ENCODE measurements at regions not wholly inside any gene's neighbourhood (a gene's known extent, or its start where the extent isn't known, plus 50 kb on each side); places are given as distances from the start of the nearest gene placed in this dataset.

DNA sequence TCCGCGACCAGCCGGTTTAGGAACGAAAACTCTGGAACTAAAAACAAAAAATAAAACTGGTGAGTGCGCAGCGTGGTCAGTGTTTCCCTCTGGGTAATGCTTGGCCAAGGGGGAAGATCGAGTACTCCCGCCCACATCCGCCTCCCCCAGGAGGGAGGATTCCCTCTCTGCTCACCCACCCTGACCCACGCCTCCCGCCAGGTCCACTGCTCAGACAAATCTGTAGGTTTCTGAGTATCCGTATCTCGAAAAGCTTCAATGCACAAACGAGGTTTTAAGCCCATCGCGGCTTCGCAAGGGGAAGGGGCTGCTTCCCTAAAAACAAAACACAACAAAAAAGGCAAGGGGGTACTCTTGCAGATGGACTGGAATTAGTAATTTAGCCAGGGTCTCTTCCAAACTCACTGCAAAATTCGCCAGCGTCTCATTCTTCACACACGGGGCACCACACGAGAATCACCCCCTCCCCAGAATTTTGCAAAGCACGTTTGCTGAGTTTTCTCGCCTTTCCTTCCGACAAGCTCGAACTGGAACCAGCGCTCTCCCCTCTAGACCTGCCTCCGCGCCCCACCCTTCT, 75.2 kb downstream of the INSIG1 start:
- intact Hi-C loops (cut with micrococcal nuclease; ENCODE audit: unreplicated experiment) (no loop called here), in situ Hi-C loops (cut with MboI) (no loop called here)
- SMC1A ChIA-PET (ENCODE audit: uncharacterized antibody, unreplicated experiment): no interaction called here
- FAIRE-seq: no peak
- CTCF ChIA-PET: interaction anchor here (0.7 to 3.9 kb wide), 2 partner anchors 197 to 445 kb away, joined by 4 to 10 read pairs; no protein-coding TSS in a partner anchor
- peak; percentile 37 for ATAC-seq
- DNase-seq (ENCODE audit: low read depth, low spot score): no peak
- Histone ChIP-seq H3K79me2 (ENCODE audit: control insufficient read depth, insufficient read depth, low read length) (no peaks in the 10 kb centered on the region), H3K9ac (ENCODE audit: control insufficient read depth, insufficient read depth, low read length) (no peak overlapping the region), H3K4me1 (ENCODE audit: control insufficient read depth, insufficient read depth, low read length) (peaks cover 4% of the 10 kb centered on the region), H4K20me1 (ENCODE audit: control insufficient read depth, insufficient read depth) (no peaks in the 10 kb centered on the region), H3K4me2 (ENCODE audit: control insufficient read depth, insufficient read depth) (peak overlapping the region; percentile 35), H3K27ac (ENCODE audit: control insufficient read depth, insufficient read depth) (no peak overlapping the region), H2AFZ (ENCODE audit: control insufficient read depth, low read depth, low read length) (no peak overlapping the region), H3K9me3 (replicated peaks; ENCODE audit: control insufficient read depth, insufficient read depth, low read length) (no peaks in the 10 kb centered on the region; the same call in 2 of the 3 replicates), H3K4me3 (peak overlapping the region; percentile 36; the same call in 1 of the 2 replicates), H3K36me3 (ENCODE audit: control insufficient read depth in 2 of 2, insufficient read depth in 2 of 2, low read length in 1 of 2) (no peaks in the 10 kb centered on the region), H3K27me3 (replicated peaks in 1 of 2; ENCODE audit: control insufficient read depth in 2 of 2, insufficient read depth in 2 of 2, low read length in 1 of 2) (peaks cover 13 to 50% of the 10 kb centered on the region in 2 experiments)
- no TSS peak for BruUV-seq (replicated peaks)
- RAD21 ChIA-PET (ENCODE audit: unreplicated experiment): no interaction called here
- no peak for TF ChIP-seq IRF4 (IDR thresholded peaks at IDR 0.05; ENCODE audit: low read depth, low read length)
- no peak for TF ChIP-seq CBX5 (IDR thresholded peaks at IDR 0.05; ENCODE audit: low read depth)
- TF ChIP-seq, protein P1, sequence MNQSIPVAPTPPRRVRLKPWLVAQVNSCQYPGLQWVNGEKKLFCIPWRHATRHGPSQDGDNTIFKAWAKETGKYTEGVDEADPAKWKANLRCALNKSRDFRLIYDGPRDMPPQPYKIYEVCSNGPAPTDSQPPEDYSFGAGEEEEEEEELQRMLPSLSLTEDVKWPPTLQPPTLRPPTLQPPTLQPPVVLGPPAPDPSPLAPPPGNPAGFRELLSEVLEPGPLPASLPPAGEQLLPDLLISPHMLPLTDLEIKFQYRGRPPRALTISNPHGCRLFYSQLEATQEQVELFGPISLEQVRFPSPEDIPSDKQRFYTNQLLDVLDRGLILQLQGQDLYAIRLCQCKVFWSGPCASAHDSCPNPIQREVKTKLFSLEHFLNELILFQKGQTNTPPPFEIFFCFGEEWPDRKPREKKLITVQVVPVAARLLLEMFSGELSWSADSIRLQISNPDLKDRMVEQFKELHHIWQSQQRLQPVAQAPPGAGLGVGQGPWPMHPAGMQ (IDR thresholded peaks at IDR 0.05; ENCODE audit: borderline replicate concordance): no peak
- TF ChIP-seq FOS (IDR thresholded peaks at IDR 0.05; ENCODE audit: borderline replicate concordance, extremely low read depth, insufficient read length): no peak
- no peak for TF ChIP-seq FOXK2 (IDR thresholded peaks at IDR 0.05)
- no peak for TF ChIP-seq CBFB (IDR thresholded peaks at IDR 0.05; ENCODE audit: low read depth)
- TF ChIP-seq, protein P2, sequence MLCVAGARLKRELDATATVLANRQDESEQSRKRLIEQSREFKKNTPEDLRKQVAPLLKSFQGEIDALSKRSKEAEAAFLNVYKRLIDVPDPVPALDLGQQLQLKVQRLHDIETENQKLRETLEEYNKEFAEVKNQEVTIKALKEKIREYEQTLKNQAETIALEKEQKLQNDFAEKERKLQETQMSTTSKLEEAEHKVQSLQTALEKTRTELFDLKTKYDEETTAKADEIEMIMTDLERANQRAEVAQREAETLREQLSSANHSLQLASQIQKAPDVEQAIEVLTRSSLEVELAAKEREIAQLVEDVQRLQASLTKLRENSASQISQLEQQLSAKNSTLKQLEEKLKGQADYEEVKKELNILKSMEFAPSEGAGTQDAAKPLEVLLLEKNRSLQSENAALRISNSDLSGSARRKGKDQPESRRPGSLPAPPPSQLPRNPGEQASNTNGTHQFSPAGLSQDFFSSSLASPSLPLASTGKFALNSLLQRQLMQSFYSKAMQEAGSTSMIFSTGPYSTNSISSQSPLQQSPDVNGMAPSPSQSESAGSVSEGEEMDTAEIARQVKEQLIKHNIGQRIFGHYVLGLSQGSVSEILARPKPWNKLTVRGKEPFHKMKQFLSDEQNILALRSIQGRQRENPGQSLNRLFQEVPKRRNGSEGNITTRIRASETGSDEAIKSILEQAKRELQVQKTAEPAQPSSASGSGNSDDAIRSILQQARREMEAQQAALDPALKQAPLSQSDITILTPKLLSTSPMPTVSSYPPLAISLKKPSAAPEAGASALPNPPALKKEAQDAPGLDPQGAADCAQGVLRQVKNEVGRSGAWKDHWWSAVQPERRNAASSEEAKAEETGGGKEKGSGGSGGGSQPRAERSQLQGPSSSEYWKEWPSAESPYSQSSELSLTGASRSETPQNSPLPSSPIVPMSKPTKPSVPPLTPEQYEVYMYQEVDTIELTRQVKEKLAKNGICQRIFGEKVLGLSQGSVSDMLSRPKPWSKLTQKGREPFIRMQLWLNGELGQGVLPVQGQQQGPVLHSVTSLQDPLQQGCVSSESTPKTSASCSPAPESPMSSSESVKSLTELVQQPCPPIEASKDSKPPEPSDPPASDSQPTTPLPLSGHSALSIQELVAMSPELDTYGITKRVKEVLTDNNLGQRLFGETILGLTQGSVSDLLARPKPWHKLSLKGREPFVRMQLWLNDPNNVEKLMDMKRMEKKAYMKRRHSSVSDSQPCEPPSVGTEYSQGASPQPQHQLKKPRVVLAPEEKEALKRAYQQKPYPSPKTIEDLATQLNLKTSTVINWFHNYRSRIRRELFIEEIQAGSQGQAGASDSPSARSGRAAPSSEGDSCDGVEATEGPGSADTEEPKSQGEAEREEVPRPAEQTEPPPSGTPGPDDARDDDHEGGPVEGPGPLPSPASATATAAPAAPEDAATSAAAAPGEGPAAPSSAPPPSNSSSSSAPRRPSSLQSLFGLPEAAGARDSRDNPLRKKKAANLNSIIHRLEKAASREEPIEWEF (IDR thresholded peaks at IDR 0.05; ENCODE audit: insufficient replicate concordance, low read depth, low read length): no peak
- no peak for TF ChIP-seq IKZF2 (IDR thresholded peaks at IDR 0.05)
- TF ChIP-seq SMC3 (IDR thresholded peaks at IDR 0.05; ENCODE audit: borderline replicate concordance, low read length): no peak
- TF ChIP-seq MYB (IDR thresholded peaks at IDR 0.05; ENCODE audit: borderline replicate concordance, low read depth, low read length): no peak
- TF ChIP-seq MTA3 (IDR thresholded peaks at IDR 0.05; ENCODE audit: borderline replicate concordance, low read length): no peak
- TF ChIP-seq POLR2A (IDR thresholded peaks at IDR 0.05; ENCODE audit: low read depth, low read length): no peak
- TF ChIP-seq SMAD1 (IDR thresholded peaks at IDR 0.05; ENCODE audit: low read depth, partially characterized antibody): no peak
- no peak for TF ChIP-seq PAX5 (IDR thresholded peaks at IDR 0.05; ENCODE audit: borderline replicate concordance, low read depth, low read length)
- TF ChIP-seq RAD51 (IDR thresholded peaks at IDR 0.05): no peak
- no peak for TF ChIP-seq TCF7 (IDR thresholded peaks at IDR 0.05; ENCODE audit: borderline replicate concordance)
- no peak for TF ChIP-seq MEF2B (IDR thresholded peaks at IDR 0.05; ENCODE audit: partially characterized antibody, poor library complexity, severe bottlenecking)
- POLR2A ChIA-PET: no interaction called here
- WGBS (ENCODE audit: insufficient coverage, insufficient replicate concordance, low lambda C conversion rate, missing lambda C conversion rate): 10% methylated on average over 28 of the region's 28 CpGs
